Inferior parietal cortex (tissue), 1 donor: ENCODE measurements at regions not wholly inside any gene's neighbourhood (a gene's known extent, or its start where the extent isn't known, plus 50 kb on each side); places are given as distances from the start of the nearest gene placed in this dataset.

ENCODE experiments used
- DNase-seq: peaks from one replicate; pipeline ENCODE4 v3.0.0-alpha.2; 2016; ENCODE audit errors: extremely low spot score

- no peak for DNase-seq
These were observed 137.6 kb downstream of the RBFOX3 start for GRCh38 chr17:79473111-79473875.

GRCh38 chr17:79470754-79471153 lies 140.1 kb downstream of the RBFOX3 start:
- DNase-seq: no peak

- DNase-seq: no peak
These were observed 141.2 kb downstream of the RBFOX3 start for GRCh38 chr17:79469646-79470045.

- DNase-seq: no peak
These were observed 142.5 kb downstream of the RBFOX3 start for GRCh38 chr17:79468183-79468944.

GRCh38 chr17:79466562-79467350 lies 144.1 kb downstream of the RBFOX3 start:
- peak; percentile 37 for DNase-seq

GRCh38 chr17:79465681-79466025 lies 145.2 kb downstream of the RBFOX3 start:
- no peak for DNase-seq

- peak; percentile 52 for DNase-seq
These were observed 145.7 kb downstream of the RBFOX3 start for GRCh38 chr17:79465011-79465680.

- no peak for DNase-seq
These were observed 146.4 kb downstream of the RBFOX3 start for GRCh38 chr17:79464318-79465010.

- no peak for DNase-seq
These were observed 147.2 kb downstream of the RBFOX3 start for GRCh38 chr17:79463421-79464317.

GRCh38 chr17:79461041-79461440 lies 149.8 kb downstream of the RBFOX3 start:
- no peak for DNase-seq

GRCh38 chr17:79459846-79460245 lies 151.0 kb downstream of the RBFOX3 start:
- no peak for DNase-seq

GRCh38 chr17:79459003-79459655 lies 151.7 kb downstream of the RBFOX3 start:
- no peak for DNase-seq

GRCh38 chr17:79458356-79458755 lies 152.5 kb downstream of the RBFOX3 start:
- DNase-seq: no peak

- DNase-seq: no peak
These were observed 153.0 kb downstream of the RBFOX3 start for GRCh38 chr17:79457889-79458288.

- DNase-seq: no peak
These were observed 153.5 kb downstream of the RBFOX3 start for GRCh38 chr17:79457376-79457775.

- DNase-seq: no peak
These were observed 155.2 kb downstream of the RBFOX3 start for GRCh38 chr17:79455636-79456035.

GRCh38 chr17:79454826-79455225 lies 156.0 kb downstream of the RBFOX3 start:
- DNase-seq: no peak

- no peak for DNase-seq
These were observed 157.4 kb downstream of the RBFOX3 start for GRCh38 chr17:79453481-79453880.

- DNase-seq: no peak
These were observed 158.1 kb downstream of the RBFOX3 start for GRCh38 chr17:79452706-79453105.

GRCh38 chr17:79451167-79451566 lies 159.7 kb downstream of the RBFOX3 start:
- DNase-seq: no peak
